ENCODE measurements at regions not wholly inside any gene's neighbourhood (a gene's known extent, or its start where the extent isn't known, plus 50 kb on each side); places are given as distances from the start of the nearest gene placed in this dataset.

DNA sequence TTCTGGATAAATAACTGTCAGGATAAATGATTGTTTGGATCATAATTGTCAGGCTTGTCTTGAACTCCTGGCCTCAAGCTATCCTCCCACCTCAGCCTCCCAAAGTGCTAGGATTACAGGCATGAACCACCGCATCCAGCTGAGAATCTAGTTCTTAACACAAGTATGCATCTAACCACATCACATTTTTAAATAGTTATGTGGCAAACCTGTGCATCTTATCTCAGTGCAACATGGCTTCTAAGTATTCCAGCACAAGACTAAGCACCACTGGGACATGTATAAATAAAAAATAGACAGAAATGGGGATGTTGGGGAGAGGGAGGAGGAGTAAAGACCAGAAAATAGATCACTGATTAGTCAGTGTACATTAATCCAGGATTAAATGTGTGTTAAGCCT is 74.7 kb upstream of the TBL1X start:
- TF ChIP-seq, protein P1, sequence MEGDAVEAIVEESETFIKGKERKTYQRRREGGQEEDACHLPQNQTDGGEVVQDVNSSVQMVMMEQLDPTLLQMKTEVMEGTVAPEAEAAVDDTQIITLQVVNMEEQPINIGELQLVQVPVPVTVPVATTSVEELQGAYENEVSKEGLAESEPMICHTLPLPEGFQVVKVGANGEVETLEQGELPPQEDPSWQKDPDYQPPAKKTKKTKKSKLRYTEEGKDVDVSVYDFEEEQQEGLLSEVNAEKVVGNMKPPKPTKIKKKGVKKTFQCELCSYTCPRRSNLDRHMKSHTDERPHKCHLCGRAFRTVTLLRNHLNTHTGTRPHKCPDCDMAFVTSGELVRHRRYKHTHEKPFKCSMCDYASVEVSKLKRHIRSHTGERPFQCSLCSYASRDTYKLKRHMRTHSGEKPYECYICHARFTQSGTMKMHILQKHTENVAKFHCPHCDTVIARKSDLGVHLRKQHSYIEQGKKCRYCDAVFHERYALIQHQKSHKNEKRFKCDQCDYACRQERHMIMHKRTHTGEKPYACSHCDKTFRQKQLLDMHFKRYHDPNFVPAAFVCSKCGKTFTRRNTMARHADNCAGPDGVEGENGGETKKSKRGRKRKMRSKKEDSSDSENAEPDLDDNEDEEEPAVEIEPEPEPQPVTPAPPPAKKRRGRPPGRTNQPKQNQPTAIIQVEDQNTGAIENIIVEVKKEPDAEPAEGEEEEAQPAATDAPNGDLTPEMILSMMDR (IDR thresholded peaks at IDR 0.05) = no peak
- no peak for TF ChIP-seq POLR2A (IDR thresholded peaks at IDR 0.05)

Measured in adrenal gland (tissue), 5 donors.